RWPE1 (cell line): ENCODE measurements at regions not wholly inside any gene's neighbourhood (a gene's known extent, or its start where the extent isn't known, plus 50 kb on each side); places are given as distances from the start of the nearest gene placed in this dataset.

Source experiments
- CTCF ChIA-PET: fragments of 350-600 bp; sonication (Branson Sonifier 250); formaldehyde crosslinking; extraction: SDS; loops from one replicate; lab custom pipeline; 2021; lab: Yijun Ruan, JAX
- POLR2A ChIA-PET: fragments of 400-600 bp; formaldehyde crosslinking; extraction: SDS; loops from one replicate; lab custom pipeline; 2020; ENCODE audit warnings: antibody characterized with exemption; ENCODE audit not compliant: low non-redundant PET; lab: Yijun Ruan, JAX
- DNase-seq: peaks from one replicate; pipeline ENCODE4 v3.0.0; 2012; ENCODE audit warnings: low spot score
- H3K27ac ChIP-seq: fragments of 450-650 bp; 2 replicates; pipeline ENCODE4 v1.5.1; 2017
- TF ChIP-seq, protein P1 (sequence below): fragments of 450-650 bp; conservative IDR thresholded peaks from 2 replicates; pipeline ENCODE4 v1.5.1; 2017; ENCODE audit warnings: low read depth, mild to moderate bottlenecking

DNA sequence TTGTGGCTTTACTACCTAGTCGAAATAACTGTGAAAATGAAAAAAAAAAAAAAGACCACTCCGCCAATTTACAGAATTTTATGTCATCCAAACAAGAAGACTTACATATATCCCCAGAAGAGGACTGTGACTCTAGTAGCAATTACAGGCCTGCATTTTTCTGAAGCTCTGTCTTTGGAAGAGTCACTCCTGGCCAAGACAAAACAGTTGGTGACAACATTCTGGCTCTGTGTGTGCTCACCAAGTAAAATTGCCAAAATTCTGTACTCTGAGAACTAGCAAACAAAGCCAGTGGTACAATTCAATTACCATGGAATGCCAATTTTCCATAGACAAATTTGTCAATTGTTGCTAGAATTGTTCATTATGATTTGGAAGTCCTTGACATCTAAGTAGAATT is 311.1 kb downstream of the PDGFC start:
- ChIA-PET POLR2A (no interaction called here), CTCF (no interaction called here)
- TF ChIP-seq, protein P1, sequence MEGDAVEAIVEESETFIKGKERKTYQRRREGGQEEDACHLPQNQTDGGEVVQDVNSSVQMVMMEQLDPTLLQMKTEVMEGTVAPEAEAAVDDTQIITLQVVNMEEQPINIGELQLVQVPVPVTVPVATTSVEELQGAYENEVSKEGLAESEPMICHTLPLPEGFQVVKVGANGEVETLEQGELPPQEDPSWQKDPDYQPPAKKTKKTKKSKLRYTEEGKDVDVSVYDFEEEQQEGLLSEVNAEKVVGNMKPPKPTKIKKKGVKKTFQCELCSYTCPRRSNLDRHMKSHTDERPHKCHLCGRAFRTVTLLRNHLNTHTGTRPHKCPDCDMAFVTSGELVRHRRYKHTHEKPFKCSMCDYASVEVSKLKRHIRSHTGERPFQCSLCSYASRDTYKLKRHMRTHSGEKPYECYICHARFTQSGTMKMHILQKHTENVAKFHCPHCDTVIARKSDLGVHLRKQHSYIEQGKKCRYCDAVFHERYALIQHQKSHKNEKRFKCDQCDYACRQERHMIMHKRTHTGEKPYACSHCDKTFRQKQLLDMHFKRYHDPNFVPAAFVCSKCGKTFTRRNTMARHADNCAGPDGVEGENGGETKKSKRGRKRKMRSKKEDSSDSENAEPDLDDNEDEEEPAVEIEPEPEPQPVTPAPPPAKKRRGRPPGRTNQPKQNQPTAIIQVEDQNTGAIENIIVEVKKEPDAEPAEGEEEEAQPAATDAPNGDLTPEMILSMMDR: no peak
- no peak overlapping the region for H3K27ac ChIP-seq
- DNase-seq: no peak

DNA sequence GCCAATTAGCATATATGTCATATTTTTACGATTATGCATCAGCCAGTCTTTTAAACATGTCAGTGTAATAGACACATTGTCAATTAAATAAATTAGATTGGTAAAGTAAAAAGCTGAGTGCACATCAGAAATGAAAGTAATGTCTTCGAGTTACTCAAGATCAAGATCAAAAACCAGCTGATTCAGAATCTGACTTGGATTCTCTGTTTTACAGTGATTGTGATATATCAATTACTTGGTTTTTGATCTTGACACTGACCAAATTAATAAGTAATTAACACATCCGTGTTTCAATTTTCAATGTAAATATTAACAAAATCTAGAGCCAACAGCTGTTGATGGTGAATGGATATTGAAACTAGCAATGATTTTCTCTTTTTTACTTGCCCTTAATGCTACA is 311.6 kb downstream of the PDGFC start:
- H3K27ac ChIP-seq: no peak overlapping the region
- TF ChIP-seq, protein P1: no peak
- DNase-seq: no peak
- CTCF ChIA-PET: no interaction called here
- POLR2A ChIA-PET: no interaction called here

DNA sequence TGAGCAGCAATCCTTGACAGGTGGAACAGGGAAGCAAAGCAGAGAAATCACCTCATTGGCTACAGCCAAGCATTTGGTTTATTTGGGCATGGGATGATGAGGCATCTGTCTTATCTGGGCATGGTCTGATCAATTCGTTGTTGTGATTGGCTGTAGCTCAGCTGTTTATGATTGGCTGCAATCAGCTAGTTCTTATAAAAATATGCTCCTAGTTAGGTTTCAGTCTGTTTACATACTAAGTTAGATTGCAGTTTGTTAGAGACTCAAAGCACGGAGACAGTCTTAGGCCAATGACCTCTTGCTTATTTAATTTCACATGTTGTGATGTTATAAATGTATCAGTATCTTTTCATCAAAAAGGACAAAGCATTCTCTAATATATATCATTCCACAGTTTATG is 312.0 kb downstream of the PDGFC start:
- ChIA-PET CTCF (no interaction called here), POLR2A (no interaction called here)
- no peak overlapping the region for H3K27ac ChIP-seq
- TF ChIP-seq, protein P1: no peak
- DNase-seq: no peak

DNA sequence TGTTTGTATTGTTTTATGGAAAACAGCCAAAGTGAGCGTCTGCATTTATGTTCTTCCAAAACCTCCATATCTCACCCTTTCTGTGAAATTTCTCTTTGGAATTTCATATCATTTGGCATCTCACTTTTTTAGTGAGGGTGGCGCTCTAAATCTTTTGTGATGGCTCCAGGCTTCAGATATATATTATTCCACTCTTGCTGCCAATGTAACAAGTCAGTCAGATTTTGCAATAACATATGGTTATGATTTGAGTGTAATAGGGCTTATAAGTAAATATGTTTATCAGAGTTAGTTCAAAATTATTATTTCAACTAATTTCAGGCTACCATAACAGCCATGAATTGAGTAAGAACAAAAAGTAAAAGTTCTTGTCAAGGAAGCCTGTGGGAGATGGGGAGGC is 314.7 kb downstream of the PDGFC start:
- DNase-seq: no peak
- POLR2A ChIA-PET: no interaction called here
- H3K27ac ChIP-seq: no peak overlapping the region
- CTCF ChIA-PET: no interaction called here
- TF ChIP-seq, protein P1: no peak

DNA sequence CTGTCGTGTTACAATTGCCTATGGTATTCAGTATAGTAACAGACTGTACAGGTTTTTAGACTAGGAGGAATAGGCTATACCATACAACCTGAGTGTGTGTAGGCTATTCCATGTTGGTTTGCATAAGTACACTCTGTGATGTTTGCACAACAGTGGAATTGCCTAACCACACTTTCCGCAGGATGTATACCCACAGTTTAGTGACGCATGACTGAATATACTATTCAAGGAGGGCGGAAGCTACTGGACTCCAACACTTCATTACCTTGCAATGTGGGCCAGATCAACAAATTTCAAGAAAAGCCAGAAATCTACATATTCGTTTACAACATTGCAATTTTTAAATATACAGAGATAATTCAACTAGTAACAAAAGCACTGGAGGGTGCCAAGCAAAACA is 317.2 kb downstream of the PDGFC start:
- ChIA-PET POLR2A (no interaction called here), CTCF (no interaction called here)
- TF ChIP-seq, protein P1: no peak
- no peak overlapping the region for H3K27ac ChIP-seq
- no peak for DNase-seq

DNA sequence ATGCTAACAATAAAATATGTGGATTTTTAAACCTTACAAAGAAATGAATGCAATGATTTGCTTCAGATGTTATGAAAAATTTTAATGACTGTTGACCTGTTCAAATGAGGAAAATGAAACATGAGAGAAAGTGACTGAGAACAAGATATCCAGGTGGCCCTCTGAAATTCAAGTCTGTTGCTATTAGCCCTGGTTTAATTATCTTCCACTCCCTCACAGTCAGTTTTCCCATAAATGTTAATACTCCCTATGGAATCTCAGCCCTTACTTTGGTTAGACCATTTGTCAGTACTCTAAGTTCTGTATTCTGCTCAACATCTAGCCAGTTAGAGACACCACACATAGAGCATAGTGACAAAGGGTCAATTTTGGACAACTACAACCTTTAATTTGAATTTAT is 327.8 kb downstream of the PDGFC start:
- POLR2A ChIA-PET: no interaction called here
- no peak overlapping the region for H3K27ac ChIP-seq
- TF ChIP-seq, protein P1: no peak
- DNase-seq: no peak
- CTCF ChIA-PET: no interaction called here

DNA sequence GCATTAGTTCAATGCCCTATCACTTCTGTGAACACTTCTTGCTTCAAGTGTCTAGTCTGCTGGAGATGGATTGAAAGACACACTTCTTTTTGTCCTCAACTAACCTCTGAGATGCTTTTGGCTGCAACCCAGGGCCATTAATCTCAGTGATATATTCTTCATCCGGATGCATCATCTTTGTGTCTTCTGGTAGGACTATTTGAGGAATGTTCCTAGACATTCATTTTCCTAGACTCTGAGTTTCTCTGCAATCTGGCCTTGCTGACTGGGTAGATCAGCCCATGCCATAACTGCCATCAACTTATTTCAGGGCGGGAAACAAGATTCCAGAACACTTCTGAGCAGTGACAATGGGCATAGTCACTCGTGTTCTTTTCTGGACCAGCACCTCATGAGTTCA is 329.4 kb downstream of the PDGFC start:
- ChIA-PET POLR2A (no interaction called here), CTCF (no interaction called here)
- DNase-seq: no peak
- TF ChIP-seq, protein P1: no peak
- no peak overlapping the region for H3K27ac ChIP-seq
